ENCODE measurements at regions not wholly inside any gene's neighbourhood (a gene's known extent, or its start where the extent isn't known, plus 50 kb on each side); places are given as distances from the start of the nearest gene placed in this dataset.

DNA sequence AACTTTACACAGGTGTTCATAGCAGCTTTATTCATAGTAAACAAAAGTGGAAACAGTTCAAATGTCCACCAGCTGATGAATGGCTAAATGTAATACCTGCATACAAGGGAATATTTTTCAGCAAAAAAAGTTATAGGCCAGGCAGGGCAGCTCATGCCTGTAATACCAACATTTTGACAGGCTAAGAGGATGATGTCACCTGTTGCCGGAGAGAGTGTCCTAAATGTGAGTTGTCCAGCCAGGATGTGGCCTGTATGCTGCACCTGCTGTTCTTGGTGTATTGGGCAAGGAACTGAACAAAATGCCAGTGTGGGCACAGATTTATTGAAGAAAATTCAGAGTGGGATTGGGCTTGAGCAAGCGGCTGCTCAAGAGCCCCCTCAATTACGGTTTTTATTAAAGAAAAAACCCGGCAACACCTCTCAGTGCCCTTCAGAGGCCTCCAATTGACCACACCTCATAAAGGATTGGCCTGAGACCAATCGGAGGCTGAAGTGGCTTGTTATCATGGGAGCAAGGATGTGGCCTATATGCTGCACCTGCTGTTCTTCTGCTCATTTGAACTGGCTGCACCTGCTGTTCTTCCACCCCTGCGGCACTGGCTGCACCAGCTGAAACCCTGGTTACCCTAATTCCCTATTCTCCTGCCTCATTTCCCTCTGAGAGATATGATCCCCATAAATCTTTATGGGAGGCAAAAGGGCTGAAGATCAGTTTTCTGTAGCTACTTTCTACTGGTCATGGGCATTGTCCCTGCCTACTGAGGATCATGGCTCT lies 129.8 kb downstream of the GPCPD1 start:
- TF ChIP-seq, protein P1, sequence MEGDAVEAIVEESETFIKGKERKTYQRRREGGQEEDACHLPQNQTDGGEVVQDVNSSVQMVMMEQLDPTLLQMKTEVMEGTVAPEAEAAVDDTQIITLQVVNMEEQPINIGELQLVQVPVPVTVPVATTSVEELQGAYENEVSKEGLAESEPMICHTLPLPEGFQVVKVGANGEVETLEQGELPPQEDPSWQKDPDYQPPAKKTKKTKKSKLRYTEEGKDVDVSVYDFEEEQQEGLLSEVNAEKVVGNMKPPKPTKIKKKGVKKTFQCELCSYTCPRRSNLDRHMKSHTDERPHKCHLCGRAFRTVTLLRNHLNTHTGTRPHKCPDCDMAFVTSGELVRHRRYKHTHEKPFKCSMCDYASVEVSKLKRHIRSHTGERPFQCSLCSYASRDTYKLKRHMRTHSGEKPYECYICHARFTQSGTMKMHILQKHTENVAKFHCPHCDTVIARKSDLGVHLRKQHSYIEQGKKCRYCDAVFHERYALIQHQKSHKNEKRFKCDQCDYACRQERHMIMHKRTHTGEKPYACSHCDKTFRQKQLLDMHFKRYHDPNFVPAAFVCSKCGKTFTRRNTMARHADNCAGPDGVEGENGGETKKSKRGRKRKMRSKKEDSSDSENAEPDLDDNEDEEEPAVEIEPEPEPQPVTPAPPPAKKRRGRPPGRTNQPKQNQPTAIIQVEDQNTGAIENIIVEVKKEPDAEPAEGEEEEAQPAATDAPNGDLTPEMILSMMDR (IDR thresholded peaks at IDR 0.05; ENCODE audit: low read depth, low read length, missing input control), result no peak
- TF ChIP-seq RAD21 (IDR thresholded peaks at IDR 0.05) (no peak), EGR1 (IDR thresholded peaks at IDR 0.05; ENCODE audit: low read depth in 2 of 2) (no peak)
- TF ChIP-seq, protein P2, sequence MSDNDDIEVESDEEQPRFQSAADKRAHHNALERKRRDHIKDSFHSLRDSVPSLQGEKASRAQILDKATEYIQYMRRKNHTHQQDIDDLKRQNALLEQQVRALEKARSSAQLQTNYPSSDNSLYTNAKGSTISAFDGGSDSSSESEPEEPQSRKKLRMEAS (IDR thresholded peaks at IDR 0.05), result no peak

All from liver (tissue), 3 donors.